ENCODE measurements at regions not wholly inside any gene's neighbourhood (a gene's known extent, or its start where the extent isn't known, plus 50 kb on each side); places are given as distances from the start of the nearest gene placed in this dataset.
"Not testable (repeated sequence)": the region's sequence is repeated elsewhere in the genome, so short reads cannot be mapped to it uniquely, and the experiment has no call there.

- no peaks in the 10 kb centered on the region for H3K36me3 ChIP-seq
- 61 to 82% (median 75%) methylated on average over 2 of the region's 2 CpGs for WGBS, 5 donors
- TF ChIP-seq POLR2A (IDR thresholded peaks at IDR 0.05) (no peak), EP300 (IDR thresholded peaks at IDR 0.05) (no peak), POLR2AphosphoS5 (IDR thresholded peaks at IDR 0.05) (no peak), CTCF (IDR thresholded peaks at IDR 0.05) (no peak)
- H3K9me3 ChIP-seq: peaks cover 0 to 26% (median 4%) of the 10 kb centered on the region in 4 donors
- DNase-seq: no peak
- no peak overlapping the region for H3K4me3 ChIP-seq
- no peaks in the 10 kb centered on the region for H3K27me3 ChIP-seq
- no peaks in the 10 kb centered on the region for H3K4me1 ChIP-seq
- no peak overlapping the region for H3K27ac ChIP-seq
- intact Hi-C loops (cut with DNase I; ENCODE audit: low total_unique reads): no loop called here
Measured at GRCh38 chr6:82458705-82459104, 95.1 kb downstream of the TPBG start.

GRCh38 chr6:82461536-82461935 lies 97.9 kb downstream of the TPBG start:
- H3K9me3 ChIP-seq: peaks cover 0 to 16% (median 4%) of the 10 kb centered on the region in 4 donors
- no peaks in the 10 kb centered on the region for H3K36me3 ChIP-seq
- DNase-seq: no peak
- TF ChIP-seq POLR2AphosphoS5 (IDR thresholded peaks at IDR 0.05): no peak
- TF ChIP-seq POLR2A (IDR thresholded peaks at IDR 0.05): no peak
- 80 to 93% (median 83%) methylated on average over 1 of the region's 1 CpG for WGBS, 5 donors
- no peaks in the 10 kb centered on the region for H3K4me1 ChIP-seq
- no peak overlapping the region for H3K27ac ChIP-seq
- intact Hi-C loops (cut with DNase I; ENCODE audit: low total_unique reads): no loop called here
- no peak overlapping the region for H3K4me3 ChIP-seq
- H3K27me3 ChIP-seq: no peaks in the 10 kb centered on the region

GRCh38 chr6:82467338-82467737 lies 103.7 kb downstream of the TPBG start:
- Histone ChIP-seq H3K27ac (no peak overlapping the region), H3K27me3 (no peaks in the 10 kb centered on the region), H3K9me3 (peaks cover 0 to 31% (median 6%) of the 10 kb centered on the region in 4 donors), H3K36me3 (no peaks in the 10 kb centered on the region), H3K4me1 (no peaks in the 10 kb centered on the region), H3K4me3 (no peak overlapping the region)
- TF ChIP-seq POLR2AphosphoS5 (IDR thresholded peaks at IDR 0.05) (no peak), CTCF (IDR thresholded peaks at IDR 0.05) (no peak), POLR2A (IDR thresholded peaks at IDR 0.05) (no peak), EP300 (IDR thresholded peaks at IDR 0.05) (no peak)
- DNase-seq: no peak
- intact Hi-C loops (cut with DNase I; ENCODE audit: low total_unique reads): no loop called here

- DNase-seq: not testable (repeated sequence)
Measured at GRCh38 chr6:82470123-82470522, 106.5 kb downstream of the TPBG start.

GRCh38 chr6:82475106-82475505 lies 111.5 kb downstream of the TPBG start:
- H3K4me1 ChIP-seq; H3K36me3 ChIP-seq; H3K27me3 ChIP-seq; H3K4me3 ChIP-seq; DNase-seq; H3K9me3 ChIP-seq; H3K27ac ChIP-seq; intact Hi-C loops (cut with DNase I; ENCODE audit: low total_unique reads): not testable (repeated sequence)
- WGBS, 5 donors: 91 to 93% (median 92%) methylated on average over 3 to 5 of the region's 5 CpGs

More at GRCh38 chr6:82470123-82470522, 106.5 kb downstream of the TPBG start:
- WGBS, 5 donors: 93 to 97% (median 94%) methylated on average over 6 to 8 of the region's 8 CpGs
- H3K27me3 ChIP-seq; H3K4me3 ChIP-seq; H3K4me1 ChIP-seq; H3K36me3 ChIP-seq; H3K27ac ChIP-seq; intact Hi-C loops (cut with DNase I; ENCODE audit: low total_unique reads): not testable (repeated sequence)
- H3K9me3 ChIP-seq: peaks cover 0 to 31% (median 6%) of the 10 kb centered on the region in 4 donors

GRCh38 chr6:82484001-82484400 lies 120.4 kb downstream of the TPBG start:
- H3K36me3 ChIP-seq: no peaks in the 10 kb centered on the region
- H3K4me3 ChIP-seq: no peak overlapping the region
- intact Hi-C loops (cut with DNase I; ENCODE audit: low total_unique reads): no loop called here
- no peaks in the 10 kb centered on the region for H3K4me1 ChIP-seq
- TF ChIP-seq POLR2A (IDR thresholded peaks at IDR 0.05) (no peak), POLR2AphosphoS5 (IDR thresholded peaks at IDR 0.05) (no peak)
- H3K27me3 ChIP-seq: no peaks in the 10 kb centered on the region
- no peak overlapping the region for H3K27ac ChIP-seq
- 77 to 88% (median 85%) methylated on average over 3 of the region's 3 CpGs for WGBS, 5 donors
- DNase-seq: no peak
- H3K9me3 ChIP-seq: peaks cover 0 to 43% (median 29%) of the 10 kb centered on the region in 4 donors
